ENCODE measurements at regions not wholly inside any gene's neighbourhood (a gene's known extent, or its start where the extent isn't known, plus 50 kb on each side); places are given as distances from the start of the nearest gene placed in this dataset.

DNA sequence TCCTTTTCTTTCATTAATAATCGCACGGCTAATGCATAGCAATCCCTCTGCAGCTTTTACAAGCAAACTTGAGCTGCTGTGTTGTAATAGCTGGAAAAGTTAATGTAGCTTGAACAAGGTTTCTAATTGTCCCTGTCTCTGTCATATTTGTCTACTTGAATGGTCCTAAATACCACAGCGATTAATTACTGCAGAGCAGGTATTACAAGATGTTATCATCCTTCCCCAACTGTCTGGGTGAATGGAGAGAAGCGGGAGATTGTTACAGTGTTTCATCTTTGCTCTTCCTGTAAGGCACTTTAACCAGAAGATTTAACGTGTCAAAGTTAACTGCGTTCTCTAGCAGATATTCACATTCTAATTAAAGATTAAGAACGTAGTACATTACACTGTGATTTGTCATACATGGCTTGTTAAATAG is 422.2 kb upstream of the POU3F3 start:
- DNase-seq (ENCODE audit: extremely low read depth, low read depth): no peak

DNA sequence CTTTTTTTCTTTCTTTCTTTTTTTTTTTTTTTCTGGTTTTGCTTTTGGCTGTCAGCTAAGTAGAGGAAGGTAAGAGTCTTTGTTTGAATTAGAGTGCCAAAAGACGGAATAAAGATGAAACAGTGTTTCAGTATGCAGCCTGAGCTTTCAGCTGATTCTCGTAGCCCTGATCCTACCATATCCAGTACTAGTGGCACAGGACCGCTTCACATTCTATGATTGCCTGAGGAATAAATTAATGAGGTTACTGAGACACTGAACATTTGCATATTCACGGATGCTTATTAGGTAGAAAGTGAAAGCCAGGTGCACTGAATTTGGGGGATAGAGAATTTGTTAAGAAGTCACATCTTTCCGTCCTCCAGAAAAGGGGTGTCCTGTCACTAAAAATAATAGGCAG is 421.5 kb upstream of the POU3F3 start:
- DNase-seq (ENCODE audit: extremely low read depth, low read depth): no peak

DNA sequence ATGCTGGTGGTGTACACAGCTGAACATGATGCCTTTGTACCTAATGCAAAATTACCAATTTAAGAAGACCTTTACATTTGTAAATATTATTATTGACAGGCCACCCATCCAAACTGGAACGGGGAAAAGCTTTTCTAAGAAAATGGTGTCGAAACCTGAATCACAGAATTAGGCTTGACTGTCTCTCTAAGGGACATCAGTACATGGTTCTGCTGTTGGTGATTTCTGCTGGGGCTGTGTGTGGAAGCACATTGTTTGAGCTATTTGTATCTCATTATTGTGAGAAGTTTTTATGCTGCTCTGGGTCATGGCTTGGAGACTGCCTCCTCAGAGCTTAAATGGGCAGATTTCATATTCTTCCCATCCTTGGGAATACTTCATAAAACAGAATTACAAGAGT is 420.9 kb upstream of the POU3F3 start:
- no peak for DNase-seq (ENCODE audit: extremely low read depth, low read depth)

DNA sequence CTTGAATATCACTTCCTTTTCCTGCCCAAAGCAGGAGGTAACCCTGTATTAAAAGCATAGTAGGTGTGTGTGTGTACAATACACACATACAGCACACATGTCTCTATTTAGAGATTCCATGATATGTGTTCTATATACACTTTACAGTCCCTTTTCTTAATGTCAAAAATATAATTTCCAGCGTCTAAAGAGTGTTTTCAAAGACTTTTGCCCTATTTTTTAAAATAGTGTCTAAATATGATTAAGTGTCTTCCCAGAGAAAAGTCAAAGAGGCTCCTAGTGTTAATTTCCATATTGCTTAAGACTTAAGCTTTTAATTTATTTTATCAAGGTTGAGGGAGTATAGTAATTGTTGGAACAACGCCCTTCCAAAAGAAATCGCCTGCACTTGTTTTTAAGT is 420.3 kb upstream of the POU3F3 start:
- DNase-seq (ENCODE audit: extremely low read depth, low read depth): no peak

DNA sequence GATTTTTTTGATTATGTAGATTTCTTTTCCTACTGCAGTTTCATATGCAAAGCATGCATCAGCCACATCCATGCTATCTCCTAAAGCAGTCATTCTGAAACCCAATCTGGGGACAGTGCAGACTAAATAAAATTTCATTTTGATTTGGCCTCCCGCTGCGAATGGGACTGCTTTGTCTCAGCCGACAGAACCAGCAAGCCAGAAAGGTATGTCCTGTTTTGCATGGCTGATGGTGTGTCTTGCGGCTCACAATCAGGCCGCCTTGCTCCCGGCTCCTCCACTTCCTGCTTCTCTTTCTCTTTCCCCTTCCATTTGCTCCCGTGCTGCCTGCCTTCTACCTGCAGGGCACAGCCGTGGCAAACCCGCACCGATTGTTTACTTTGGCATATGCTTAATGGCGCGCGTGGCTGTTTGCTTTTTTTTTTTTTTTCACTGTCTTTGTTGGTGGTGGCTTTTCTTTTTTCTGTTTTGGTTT is 419.6 kb upstream of the POU3F3 start:
- no peak for DNase-seq (ENCODE audit: extremely low read depth, low read depth)

DNA sequence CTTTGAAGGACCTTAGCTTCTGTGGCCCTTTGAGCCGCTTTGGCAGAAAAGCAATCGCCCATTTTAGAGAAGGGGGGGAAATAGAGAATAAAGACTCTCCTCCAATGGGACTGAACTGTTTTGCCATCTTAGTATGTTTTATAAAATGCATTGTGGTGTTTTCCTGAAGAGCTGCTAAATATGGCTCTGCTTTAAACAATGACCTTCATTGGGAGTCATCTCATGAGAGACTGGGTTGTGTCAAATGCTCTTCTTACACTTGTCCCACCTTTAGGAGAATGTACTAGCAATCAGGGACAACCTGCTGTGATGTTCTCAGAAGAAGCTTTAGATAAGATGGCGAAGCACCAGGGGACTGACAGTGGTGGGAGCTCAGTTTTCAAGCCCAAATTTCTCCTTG is 418.9 kb upstream of the POU3F3 start:
- no peak for DNase-seq (ENCODE audit: extremely low read depth, low read depth)

DNA sequence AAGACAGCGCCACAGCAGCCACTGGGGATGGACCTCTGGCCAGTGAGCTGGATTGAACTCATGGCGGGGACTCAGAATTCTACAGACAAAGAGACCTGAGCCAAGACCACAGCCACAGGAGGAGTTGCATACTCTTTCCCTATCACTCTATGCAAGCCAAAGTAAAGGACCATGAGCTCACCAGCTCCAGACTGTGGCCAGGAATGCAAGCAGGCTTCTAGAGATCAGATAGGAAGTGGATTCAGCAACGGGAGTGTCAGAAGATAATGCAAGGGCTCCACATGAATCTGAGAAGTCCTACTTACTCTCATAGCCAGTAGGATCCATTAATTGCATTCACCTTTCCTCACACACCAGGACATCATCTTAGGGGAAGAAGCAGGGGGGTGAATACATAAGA is 415.4 kb upstream of the POU3F3 start:
- DNase-seq (ENCODE audit: extremely low read depth, low read depth): no peak

DNA sequence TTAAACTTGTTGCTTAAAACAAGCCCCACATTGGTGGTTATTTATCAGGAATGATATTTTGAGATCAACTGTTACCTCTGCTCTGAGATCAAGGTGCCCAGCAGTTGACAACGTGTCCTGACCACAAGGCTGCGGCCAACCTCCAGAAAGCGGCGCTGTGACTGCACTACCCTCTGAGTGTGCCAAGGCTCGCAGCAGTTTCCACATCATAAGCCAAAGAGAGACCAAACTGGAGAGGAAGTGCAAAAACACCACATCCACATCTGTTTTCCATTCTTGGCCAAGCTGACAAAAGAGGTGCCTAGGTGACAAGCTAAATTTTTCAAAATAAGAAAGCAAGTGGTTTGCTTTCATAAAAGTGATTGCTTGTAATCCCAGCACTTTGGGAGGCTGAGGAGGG is 410.8 kb upstream of the POU3F3 start:
- no peak for DNase-seq (ENCODE audit: extremely low read depth, low read depth)

DNA sequence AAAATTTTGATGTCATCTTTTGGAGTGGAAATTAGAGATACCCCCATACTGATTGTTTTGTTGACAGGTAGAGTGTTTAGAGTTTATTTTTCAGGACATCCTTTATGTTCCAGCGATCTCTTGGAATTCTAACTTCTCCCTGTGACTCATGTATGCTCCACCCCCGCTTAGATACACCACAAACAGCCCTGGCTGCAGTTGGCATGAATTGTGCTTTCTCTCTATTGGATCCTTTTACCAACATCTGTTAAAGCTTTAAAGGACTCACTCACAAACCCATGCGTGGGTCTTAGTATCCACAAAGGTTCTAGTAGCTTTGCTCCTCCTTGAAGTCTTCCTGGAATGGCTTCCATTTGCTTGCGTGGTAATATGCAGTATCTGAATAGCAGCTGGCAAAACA is 409.5 kb upstream of the POU3F3 start:
- DNase-seq (ENCODE audit: extremely low read depth, low read depth): no peak

DNA sequence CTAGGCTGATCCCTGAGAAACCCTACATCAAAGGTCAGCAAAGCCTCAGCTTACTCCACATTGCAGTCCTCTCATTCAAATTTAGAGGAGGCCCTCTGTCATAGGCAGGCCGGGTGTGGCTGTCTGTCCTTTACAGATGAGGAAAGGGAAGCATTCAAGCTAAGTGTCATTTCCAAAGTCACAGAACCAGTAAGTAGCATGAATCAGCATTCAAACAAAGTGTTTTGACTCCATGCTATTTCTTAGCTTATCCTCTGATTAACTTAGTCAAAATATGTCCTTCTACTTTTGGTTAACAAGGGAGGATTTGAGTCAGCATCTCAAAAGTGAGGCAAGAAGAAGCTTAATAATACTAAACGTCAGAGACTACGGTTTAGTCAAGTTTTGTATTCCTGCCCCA is 409.0 kb upstream of the POU3F3 start:
- no peak for DNase-seq (ENCODE audit: extremely low read depth, low read depth)

DNA sequence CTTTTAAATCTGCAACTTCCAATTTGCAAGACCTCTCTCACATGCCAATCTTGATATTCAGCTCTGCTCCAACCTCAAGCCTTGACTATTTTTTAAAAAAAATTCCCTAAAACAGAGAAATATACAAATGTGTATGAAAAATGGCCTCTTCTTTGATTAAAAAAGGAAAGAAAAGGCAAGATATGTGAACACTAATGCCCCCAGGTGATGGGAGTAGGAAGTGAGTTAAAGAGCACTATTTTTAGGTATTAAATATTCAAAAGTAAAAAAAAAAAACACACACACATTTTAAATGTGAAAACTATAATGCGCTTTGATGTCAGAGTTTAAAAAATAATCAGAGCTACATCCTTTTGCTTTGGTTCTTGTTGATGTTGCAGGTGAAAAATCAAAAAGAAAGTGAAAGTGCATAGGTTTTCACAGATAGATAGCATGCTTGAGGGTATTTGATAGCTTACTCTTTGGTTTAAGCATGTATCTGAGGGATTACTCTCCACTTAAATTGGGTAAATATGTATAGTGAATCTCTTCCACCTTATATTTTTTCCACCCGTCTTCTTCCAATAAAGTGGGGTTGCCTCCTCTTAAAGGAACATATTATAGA is 406.0 kb upstream of the POU3F3 start:
- no peak for DNase-seq (ENCODE audit: extremely low read depth, low read depth)

DNA sequence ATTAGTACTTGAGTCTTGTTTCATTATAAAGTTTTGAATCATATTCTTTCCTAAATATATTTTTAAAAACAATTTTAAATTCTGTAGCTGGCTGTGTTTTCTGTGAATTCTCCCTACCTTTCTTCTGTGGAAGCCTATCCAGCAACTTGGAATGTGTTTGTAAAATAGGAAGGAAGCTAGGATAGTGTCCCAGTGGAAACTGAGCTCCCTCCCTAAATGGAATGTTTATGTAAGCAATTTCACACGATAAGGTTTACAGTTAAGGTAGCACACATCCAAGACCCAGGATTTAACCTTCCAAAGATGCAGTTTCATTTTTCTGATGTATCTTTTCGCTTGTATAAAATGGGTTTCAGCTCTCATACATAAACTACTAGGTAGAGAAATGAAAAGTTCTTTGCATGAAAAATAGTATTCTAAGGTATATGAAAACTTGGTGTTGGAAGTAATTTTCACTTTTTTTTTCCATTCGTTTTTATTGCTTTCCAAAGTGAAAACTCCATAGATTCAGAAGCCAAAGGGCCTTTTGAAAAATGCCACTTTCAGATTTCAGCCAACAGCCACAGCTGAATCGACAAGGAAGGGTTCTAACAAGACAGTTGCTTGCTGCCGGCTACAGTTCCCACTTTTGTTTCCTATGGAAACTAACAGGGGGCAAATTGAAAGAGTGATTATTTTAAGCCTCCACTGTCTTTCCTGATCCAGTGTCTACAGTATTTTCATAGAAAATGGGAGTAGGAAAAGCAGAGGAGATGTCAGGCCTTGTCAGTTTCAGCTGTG is 405.1 kb upstream of the POU3F3 start:
- DNase-seq (ENCODE audit: extremely low read depth, low read depth): no peak

DNA sequence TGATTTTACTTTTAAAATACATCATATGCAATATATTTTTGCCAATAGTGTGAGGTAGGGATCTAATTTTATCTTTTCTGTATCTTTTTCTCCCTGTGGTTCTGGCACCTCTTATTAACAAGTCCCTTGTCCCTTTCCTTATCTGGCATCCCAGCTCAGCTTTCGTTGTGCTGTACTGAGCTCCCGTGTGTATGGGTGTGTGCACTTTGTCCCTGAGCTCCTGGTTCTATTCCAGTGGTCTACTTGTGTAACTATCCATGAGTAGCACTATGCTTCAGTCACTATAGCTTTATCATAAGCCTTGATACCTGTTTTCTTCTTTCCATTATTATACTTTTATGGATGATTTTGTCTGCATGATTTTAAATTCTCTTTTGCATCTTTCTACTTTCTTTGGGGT is 401.4 kb upstream of the POU3F3 start:
- DNase-seq (ENCODE audit: extremely low read depth, low read depth): no peak

DNA sequence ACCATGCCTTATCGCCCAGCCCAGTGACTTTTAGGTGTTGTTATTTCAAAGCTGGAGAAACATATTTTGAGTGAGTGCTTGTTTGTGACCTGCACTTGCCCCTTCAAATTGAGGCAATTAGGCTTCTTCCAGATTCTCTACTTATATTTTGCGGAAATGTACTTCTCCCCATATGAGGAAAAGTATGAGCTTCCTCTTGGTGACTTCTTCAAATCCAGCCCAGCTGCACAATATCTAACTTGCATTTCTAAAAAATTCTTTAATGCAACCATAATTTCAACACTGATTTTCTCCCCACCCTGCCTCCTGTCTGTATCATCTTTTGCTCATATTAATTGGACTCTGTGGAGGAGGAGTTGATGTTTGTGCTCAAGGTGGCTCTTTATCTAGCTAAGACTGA is 391.2 kb upstream of the POU3F3 start:
- no peak for DNase-seq (ENCODE audit: extremely low read depth, low read depth)

DNA sequence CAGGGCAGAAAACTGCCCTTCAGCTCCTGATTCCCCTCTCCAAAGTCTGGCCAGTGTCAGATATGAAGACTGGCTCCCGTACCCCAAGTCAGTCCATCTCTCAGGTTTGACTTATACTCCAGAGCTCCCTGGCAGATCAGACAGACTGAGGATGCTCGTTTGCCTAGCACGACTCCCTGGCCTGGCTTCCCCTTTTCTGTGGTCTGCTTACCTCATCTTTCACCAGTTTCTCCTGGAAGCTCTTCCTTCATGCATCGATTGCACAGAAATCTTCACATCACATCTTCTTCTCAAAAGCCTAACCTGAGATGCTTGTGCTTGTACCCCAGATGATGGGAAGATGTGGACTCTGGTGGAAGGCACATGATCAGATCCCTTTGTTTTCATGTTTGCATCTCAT is 387.9 kb upstream of the POU3F3 start:
- no peak for DNase-seq (ENCODE audit: extremely low read depth, low read depth)

DNA sequence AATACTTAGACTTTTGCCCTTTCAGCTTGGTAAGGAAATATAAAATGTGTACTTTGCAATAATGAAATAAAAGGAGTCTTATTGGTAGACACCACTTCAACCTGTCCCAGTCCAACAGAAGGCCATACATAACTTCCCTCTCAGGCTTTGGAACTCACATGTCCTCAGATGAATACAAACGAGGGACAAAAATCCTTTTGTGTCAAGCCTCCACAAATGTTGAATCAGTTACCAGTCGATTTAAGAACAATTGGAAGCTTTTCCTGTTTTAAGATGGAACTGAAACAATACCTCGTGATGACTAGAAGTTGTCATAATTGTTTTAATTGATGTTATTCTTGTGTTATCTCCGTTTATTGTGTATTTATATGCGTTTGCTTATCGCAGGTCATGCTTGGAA is 385.1 kb upstream of the POU3F3 start:
- DNase-seq (ENCODE audit: extremely low read depth, low read depth): no peak

DNA sequence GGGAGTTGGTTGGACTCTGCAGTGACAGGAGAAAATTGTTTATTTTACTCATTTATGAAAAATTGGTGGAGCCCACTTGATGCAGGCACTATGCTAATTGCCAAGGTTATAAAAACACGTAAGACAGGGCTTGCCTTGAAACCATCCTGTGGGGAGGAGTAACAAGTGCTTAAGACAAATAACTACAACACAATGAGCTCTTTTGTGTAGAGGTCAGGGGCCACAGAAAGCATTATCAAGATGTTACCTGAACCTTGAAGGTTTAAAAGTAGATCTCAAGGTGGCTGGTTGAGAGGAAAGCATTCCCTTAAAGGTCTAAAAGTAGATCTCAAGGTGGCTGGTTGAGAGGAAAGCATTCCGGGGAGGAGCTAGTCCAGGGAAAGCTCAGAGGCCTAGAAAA is 381.8 kb upstream of the POU3F3 start:
- no peak for DNase-seq (ENCODE audit: extremely low read depth, low read depth)

DNA sequence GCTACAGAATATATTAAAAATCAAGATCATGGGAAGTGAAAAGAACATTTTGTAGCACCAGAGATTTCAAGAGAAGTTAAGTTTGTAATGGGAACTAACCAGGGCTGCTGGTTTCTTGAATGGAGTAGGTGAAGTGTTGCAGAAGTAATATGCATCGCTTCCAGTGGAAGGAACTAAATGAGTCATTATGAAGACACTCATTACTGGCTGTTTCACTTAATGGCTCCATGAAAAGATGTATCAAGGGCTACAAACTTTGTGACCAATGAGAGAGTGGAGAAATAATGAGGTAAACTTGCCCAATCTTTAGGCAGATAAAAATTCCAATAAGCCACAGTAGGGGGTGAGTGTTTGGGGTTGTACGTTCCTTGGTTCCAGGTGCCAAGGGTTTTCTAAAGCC is 380.4 kb upstream of the POU3F3 start:
- no peak for DNase-seq (ENCODE audit: extremely low read depth, low read depth)

DNA sequence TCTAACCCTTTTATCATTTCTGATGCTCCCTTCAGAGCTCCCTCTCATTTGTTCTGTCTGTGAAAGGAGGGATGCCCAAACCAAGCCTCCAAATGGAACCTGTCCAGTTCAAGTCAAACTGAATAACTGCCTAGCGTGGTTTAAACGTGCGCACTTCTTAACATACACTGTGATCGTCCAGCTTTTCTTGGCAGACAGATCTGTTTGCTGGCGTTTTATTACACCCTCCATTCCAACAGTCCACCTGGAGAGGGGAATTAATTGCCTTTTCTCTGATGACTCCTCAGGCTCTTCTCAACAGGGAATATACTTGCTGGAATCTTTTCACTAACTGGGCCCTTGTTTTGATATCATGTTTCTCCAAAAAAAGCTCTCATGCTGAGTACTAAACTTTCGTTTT is 379.2 kb upstream of the POU3F3 start:
- no peak for DNase-seq (ENCODE audit: extremely low read depth, low read depth)

DNA sequence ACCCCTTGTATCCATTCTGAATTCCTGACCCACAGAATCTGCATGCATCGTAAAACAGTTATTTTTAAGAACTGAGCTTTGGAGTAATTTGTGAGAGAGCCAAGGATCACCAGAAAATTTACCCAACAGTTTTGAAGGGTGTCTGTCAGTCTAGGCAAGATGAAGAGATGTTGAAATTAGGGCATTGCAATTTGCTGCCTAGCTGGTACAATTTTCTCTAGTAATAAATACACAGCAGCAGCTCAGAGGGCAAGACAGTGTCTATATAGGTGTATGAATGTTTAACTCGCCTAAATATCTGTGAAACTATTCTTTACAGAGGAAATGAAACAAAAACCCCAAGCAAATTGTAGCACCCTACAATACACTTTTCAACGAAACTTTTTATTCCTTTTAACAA is 377.8 kb upstream of the POU3F3 start:
- DNase-seq (ENCODE audit: extremely low read depth, low read depth): no peak

DNA sequence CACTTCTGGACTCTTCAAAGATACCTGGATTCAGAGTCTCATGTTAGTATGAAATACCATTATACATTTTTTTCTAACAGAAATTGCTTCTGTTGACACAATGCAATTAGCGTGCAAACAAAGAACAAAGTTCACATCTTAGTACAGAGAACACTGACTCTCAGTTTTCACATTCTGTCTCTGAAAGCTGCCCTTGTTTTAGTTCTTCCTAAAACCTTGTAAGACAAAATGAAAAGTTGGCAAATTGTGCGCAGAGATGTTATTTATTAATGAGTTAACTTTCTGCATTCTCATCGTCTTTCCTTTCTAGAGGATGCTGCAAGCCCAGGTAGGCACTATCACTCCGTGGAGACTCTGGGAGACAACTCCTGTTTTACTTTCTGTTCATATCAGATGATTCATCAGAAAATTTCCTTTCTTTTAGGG is 377.3 kb upstream of the POU3F3 start:
- no peak for DNase-seq (ENCODE audit: extremely low read depth, low read depth)

DNA sequence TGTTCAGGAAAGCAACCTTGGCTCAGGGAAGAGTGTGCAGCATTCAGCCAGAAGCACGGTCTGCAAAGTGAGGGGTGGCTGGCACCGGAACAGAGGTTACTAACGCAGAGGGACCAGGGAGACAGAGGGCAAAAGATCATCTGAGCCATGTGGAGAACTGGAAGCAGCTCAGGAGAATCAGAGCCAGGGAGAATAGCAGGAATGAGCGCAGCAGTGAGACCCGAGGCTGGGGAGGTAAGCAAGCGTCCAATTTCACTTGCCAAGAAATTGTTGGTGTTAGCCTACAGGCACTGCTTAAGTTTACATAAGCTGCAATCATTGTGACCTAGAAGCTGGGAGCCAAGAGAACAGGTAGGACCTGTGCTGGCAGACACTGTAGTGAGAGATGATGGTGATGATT is 372.6 kb upstream of the POU3F3 start:
- no peak for DNase-seq (ENCODE audit: extremely low read depth, low read depth)

DNA sequence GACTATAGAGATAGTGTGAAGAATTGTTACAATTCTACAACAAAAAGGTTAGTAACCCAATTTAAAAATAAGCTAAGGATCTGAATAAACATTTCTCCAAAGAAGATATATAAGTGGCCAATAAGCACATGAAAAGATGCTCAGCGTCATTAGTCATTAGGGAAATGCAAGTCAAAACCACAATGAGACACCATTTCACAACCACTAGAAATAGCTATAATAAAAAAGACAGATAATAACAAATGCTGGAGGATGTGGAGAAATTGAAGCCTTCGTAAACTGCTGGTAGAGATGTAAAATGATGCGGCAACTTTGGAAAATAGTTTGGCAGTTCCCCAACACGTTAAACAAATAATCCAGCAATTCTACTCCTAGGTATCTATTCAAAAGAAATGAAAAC is 366.5 kb upstream of the POU3F3 start:
- DNase-seq (ENCODE audit: extremely low read depth, low read depth): no peak

Data from NCI-H460 (cell line).